ENCODE measurements at regions not wholly inside any gene's neighbourhood (a gene's known extent, or its start where the extent isn't known, plus 50 kb on each side); places are given as distances from the start of the nearest gene placed in this dataset.

- no peaks in the 10 kb centered on the region for H3K36me3 ChIP-seq (ENCODE audit: control insufficient read depth in 4 of 4, insufficient read depth in 3 of 4, low read depth in 1 of 4, low read length in 3 of 4)
- H3K4me1 ChIP-seq (ENCODE audit: control insufficient read depth in 4 of 4, insufficient read depth in 4 of 4, low read length in 3 of 4), result no peaks in the 10 kb centered on the region
- no peaks in the 10 kb centered on the region for H3K27me3 ChIP-seq (ENCODE audit: control insufficient read depth in 4 of 4, insufficient read depth in 4 of 4, low read length in 3 of 4)
- H3K27ac ChIP-seq (ENCODE audit: low read depth in 1 of 2, low read length in 2 of 2), result no peak overlapping the region
- TF ChIP-seq ZBTB33 (IDR thresholded peaks at IDR 0.05), result no peak
- TF ChIP-seq FOXA2 (IDR thresholded peaks at IDR 0.05), result no peak
- TF ChIP-seq SP1 (IDR thresholded peaks at IDR 0.05), result no peak
- no peak for TF ChIP-seq GABPA (IDR thresholded peaks at IDR 0.05 in 1 of 2, conservative IDR thresholded peaks at IDR 0.05 in 1 of 2)
- no peak for TF ChIP-seq EGR1 (IDR thresholded peaks at IDR 0.05; ENCODE audit: low read depth in 2 of 2)
- TF ChIP-seq HNF4A (conservative IDR thresholded peaks at IDR 0.05), result no peak
- no peak for TF ChIP-seq JUND (IDR thresholded peaks at IDR 0.05)
- TF ChIP-seq RXRA (IDR thresholded peaks at IDR 0.05), result no peak
- TF ChIP-seq REST (IDR thresholded peaks at IDR 0.05), result no peak
- TF ChIP-seq YY1 (IDR thresholded peaks at IDR 0.05), result no peak
- no peak for TF ChIP-seq MAX (IDR thresholded peaks at IDR 0.05)
- TF ChIP-seq FOXA1 (IDR thresholded peaks at IDR 0.05), result no peak
- no peak for TF ChIP-seq HNF4G (IDR thresholded peaks at IDR 0.05)
- TF ChIP-seq CTCF (IDR thresholded peaks at IDR 0.05; ENCODE audit: low read depth, low read length, missing input control), result no peak
- TF ChIP-seq RAD21 (IDR thresholded peaks at IDR 0.05), result no peak
- no peak for TF ChIP-seq NR2F2 (IDR thresholded peaks at IDR 0.05)
- WGBS, result 77% methylated on average over 1 of the region's 1 CpG
- H3K4me3 ChIP-seq (ENCODE audit: low read depth in 1 of 3, low read length in 3 of 3), result no peak overlapping the region
- no peak overlapping the region for H3K9ac ChIP-seq (ENCODE audit: low read depth in 1 of 2, low read length in 2 of 2)
- no peaks in the 10 kb centered on the region for H3K9me3 ChIP-seq (ENCODE audit: control insufficient read depth in 4 of 4, low read length in 3 of 4)
- no peak for DNase-seq (ENCODE audit: low spot score)
These were observed 105.3 kb downstream of the PPP1R3A start for GRCh38 chr7:113813471-113813870.

- H3K4me3 ChIP-seq (ENCODE audit: low read depth in 1 of 3, low read length in 3 of 3), result no peak overlapping the region
- H3K27ac ChIP-seq (ENCODE audit: low read depth in 1 of 2, low read length in 2 of 2), result no peak overlapping the region
- H3K27me3 ChIP-seq (ENCODE audit: control insufficient read depth in 4 of 4, insufficient read depth in 4 of 4, low read length in 3 of 4), result no peaks in the 10 kb centered on the region
- no peaks in the 10 kb centered on the region for H3K4me1 ChIP-seq (ENCODE audit: control insufficient read depth in 4 of 4, insufficient read depth in 4 of 4, low read length in 3 of 4)
- H3K36me3 ChIP-seq (ENCODE audit: control insufficient read depth in 4 of 4, insufficient read depth in 3 of 4, low read depth in 1 of 4, low read length in 3 of 4), result no peaks in the 10 kb centered on the region
- no peak for DNase-seq (ENCODE audit: low spot score)
- no peaks in the 10 kb centered on the region for H3K9me3 ChIP-seq (ENCODE audit: control insufficient read depth in 4 of 4, low read length in 3 of 4)
- no peak overlapping the region for H3K9ac ChIP-seq (ENCODE audit: low read depth in 1 of 2, low read length in 2 of 2)
- WGBS, result 78% methylated on average over 3 of the region's 3 CpGs
- TF ChIP-seq TAF1 (conservative IDR thresholded peaks at IDR 0.05), result no peak
- TF ChIP-seq RAD21 (IDR thresholded peaks at IDR 0.05), result no peak
- no peak for TF ChIP-seq GABPA (IDR thresholded peaks at IDR 0.05 in 1 of 2, conservative IDR thresholded peaks at IDR 0.05 in 1 of 2)
- no peak for TF ChIP-seq CTCF (IDR thresholded peaks at IDR 0.05; ENCODE audit: low read depth, low read length, missing input control)
- TF ChIP-seq FOXA1 (IDR thresholded peaks at IDR 0.05), result no peak
- no peak for TF ChIP-seq ATF3 (IDR thresholded peaks at IDR 0.05)
- no peak for TF ChIP-seq REST (IDR thresholded peaks at IDR 0.05)
- no peak for TF ChIP-seq FOXA2 (IDR thresholded peaks at IDR 0.05)
- no peak for TF ChIP-seq NR2F2 (IDR thresholded peaks at IDR 0.05)
These were observed 106.1 kb downstream of the PPP1R3A start for GRCh38 chr7:113812591-113813255.

All from liver (tissue), 8 donors.